NCI-H345 treated with DMSO at 0.1 percent for 48 hours (cell line): ENCODE measurements at regions not wholly inside any gene's neighbourhood (a gene's known extent, or its start where the extent isn't known, plus 50 kb on each side); places are given as distances from the start of the nearest gene placed in this dataset.
"Not testable (repeated sequence)": the region's sequence is repeated elsewhere in the genome, so short reads cannot be mapped to it uniquely, and the experiment has no call there.

Experiments used
- DNase-seq: peaks from one replicate; lab custom pipeline; 2025; ENCODE audit not compliant: unreplicated experiment; lab: John Stamatoyannopoulos, UW

DNA sequence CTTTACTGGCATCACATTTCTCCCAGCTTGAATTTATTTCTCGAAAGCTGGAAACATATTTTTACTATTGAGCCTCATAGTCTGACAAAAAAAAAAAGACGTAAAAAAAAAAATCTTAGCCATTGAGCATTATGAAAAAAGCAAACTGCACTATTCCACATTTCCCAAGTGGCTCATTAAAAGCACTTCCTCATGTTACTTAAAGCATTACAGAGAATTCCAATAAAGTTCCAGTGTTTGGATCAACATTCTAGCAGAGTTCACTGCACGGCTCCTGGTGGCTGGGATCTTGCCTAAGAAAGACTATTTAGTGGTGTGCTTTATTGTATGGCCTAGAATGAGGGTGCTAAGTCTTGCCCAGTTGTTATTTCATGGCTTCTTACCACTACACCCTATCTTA is 476.2 kb downstream of the PPARGC1A start:
- no peak for DNase-seq

DNA sequence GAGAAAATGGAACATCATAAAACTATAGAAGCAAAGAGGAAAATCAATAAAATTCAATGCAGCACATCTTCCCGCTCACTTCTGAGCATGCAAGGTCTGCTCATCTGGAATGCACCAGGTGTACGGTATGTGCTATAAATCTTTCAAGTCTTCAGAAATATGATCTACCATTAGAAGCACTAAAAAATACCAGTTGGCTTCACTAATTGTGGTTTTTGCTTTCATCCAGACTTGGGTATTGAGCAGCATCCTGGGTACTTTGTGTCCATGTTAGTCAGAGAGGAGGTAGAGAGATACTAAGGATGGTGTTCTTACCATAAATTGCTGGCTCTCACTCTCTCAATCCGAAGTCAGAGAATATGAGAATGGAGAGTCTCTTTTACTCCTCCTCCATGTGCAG is 477.1 kb downstream of the PPARGC1A start:
- DNase-seq, result no peak

GRCh38 chr4:23408913-23409312 is 480.9 kb downstream of the PPARGC1A start:
- DNase-seq, result not testable (repeated sequence)

GRCh38 chr4:23401572-23401971 is 488.3 kb downstream of the PPARGC1A start:
- no peak for DNase-seq

DNA sequence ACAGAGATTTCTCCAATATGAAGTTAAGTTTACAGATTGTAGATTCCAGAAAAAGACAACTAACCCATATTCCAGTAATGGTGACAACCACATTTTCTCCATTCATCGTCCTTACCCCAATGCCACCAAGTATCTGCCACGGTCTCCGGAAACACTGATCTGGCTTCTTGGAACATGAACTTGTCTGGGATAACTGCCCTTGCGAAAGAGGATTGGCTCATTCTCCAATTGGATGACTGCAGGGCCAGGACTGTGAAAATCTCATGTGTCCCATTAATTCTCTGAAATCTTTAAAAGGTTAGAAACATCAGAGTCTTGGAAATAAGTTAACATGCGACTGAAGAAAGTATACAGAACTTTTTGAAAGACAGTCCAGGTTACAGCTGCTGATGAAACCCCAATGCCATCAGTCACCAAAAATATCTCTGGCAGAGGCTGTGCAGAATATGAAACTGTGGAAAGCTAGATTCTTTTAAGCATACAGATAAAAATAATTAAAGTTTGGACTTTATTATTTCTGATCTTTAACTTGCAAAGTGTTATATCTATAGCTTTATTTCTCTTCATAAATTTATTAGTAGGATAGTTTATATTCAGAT is 496.9 kb downstream of the PPARGC1A start:
- DNase-seq, result no peak

DNA sequence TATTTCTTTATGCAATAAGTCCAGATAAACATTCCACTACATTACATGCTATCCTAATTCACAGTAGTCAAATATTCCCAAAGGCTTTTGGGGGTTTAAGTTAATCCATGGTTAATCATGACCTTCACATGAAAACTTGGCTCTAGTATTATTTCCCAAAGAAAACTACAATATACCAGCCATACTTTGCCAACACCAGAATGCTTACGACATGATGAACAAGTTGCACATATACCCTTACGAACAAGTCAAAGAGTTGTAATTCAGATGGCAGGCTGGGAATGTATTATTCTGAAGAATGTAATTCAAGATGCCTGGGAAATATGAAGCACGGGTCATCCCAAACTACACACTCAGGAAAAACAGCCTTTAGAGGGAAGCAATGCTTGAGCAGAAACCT is 499.6 kb downstream of the PPARGC1A start:
- no peak for DNase-seq

DNA sequence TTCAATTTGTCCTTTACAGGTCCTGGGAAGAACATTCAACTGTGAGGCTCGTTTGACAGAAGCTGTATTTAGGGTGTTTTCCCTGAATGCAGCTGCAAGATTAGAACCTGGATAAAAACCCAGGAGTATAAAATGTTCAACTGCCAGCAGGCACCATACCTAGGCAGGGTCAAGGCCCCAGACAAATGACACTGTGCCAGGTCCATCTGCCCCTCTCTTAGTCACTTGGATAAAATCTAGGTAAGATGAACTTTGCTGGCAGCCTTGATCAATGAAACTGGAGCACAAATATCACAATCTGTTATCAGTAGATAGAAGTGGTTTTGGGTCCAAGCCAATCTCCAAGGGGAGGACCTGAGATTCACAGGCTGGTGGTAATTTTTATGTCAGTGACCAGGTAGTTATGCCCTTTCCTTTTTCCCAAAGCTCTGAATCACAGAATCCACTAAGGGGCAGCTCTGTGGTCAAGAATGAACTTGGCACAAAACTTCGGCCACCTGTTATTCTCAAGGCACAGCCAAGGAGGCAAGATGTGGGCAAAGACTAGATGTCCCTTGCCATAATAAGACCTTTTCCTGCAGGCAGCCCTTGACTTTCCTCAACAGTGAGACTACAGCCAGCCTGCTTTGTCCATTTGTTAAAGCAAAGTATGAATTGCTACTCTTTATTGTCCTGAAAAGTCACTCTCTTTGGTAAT is 501.0 kb downstream of the PPARGC1A start:
- no peak for DNase-seq

- no peak for DNase-seq
Measured at GRCh38 chr4:23388255-23388654, 501.6 kb downstream of the PPARGC1A start.

DNA sequence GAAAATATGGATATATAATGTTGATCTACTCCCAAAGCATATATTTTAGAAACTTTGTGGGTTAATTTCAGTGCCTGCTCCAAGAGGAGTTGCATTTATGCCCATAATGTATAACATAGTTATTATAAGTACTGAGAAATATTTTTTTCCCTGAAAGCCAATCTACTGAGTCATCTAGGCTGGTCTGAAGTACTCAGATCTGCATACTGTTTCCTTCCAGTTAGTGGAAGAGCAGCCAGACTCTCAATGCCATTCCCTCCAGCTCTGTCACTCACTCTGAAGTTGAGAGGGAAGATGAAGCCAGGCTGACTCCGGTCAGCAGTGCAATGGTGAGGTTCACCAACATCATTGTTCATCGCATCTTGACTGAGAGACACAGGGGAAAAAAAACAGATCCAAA is 505.1 kb downstream of the PPARGC1A start:
- no peak for DNase-seq

DNA sequence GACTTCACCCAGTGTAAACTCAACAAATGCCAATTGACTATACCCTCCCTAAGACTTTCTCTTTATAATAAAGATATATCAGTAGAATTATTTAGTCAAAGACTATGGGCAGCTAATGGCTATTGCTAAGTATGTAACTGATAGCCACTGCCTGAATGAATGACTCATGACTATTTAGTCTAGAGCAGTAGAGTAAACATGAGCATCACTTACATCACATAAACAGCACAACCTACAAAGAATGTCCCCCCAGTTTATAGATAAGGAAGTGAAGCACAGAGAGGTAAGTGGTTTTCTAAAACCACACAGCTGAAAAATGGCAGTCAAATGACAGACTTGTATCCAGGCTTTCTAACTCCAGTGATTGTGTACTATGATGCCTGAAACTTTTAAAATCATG is 507.0 kb downstream of the PPARGC1A start:
- no peak for DNase-seq

DNA sequence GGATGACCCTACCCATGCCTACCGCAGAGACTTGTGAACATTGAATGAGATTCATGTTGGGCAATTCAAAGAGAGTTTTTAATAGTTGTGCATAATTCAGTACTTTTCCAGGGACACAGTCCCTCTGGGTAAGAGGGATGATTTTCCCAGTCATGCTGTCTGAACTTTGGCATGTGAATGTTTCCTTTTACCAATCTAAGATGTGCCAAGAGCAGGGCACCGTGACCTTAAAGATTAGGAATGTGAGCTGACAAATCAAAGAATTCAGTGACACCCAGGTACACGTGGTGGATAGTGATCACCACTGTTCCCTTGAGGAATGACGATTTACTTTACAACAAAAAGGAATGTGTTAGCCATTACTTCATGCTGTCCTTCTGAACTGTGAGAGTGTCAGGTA is 515.6 kb downstream of the PPARGC1A start:
- no peak for DNase-seq

DNA sequence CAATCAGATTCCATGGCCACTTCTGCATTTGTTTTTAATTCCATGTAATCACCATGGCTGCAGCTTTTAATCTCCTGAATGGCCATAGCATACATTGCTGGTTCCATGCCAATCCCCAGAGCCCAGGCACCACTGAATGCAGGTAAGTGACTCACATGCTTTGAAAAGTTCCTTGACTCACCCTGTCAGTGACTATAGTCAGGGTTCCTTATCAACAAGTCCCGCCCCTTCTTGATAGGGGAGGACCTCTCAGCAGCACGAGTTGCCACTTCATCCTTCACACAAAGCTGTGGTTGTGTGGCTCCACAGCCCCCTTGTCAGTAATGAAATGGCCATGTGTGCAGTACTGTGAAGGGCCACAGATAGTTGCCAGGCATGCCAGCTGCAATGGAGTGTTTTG is 516.6 kb downstream of the PPARGC1A start:
- DNase-seq, result no peak

- DNase-seq, result no peak
Measured at GRCh38 chr4:23371533-23371932, 518.3 kb downstream of the PPARGC1A start.

- DNase-seq, result no peak
Measured at GRCh38 chr4:23369331-23369730, 520.5 kb downstream of the PPARGC1A start.

GRCh38 chr4:23368081-23368697 is 521.7 kb downstream of the PPARGC1A start:
- peak; percentile 20 for DNase-seq

DNA sequence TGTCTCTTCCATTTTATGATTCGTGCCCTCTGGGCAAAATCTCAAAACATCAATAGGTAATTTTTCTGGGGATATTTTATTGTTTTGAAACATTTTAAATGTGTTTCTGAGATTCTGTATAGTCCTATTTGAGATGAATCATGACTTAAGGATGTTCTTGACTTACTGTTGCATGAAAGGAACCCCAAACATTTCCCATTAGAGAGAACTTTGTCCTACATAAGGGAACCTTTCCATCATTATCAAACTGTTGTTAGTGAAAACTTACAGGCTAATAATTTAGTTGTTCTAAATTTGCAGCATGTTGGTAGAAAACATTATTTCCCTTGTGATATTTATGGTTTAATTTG is 523.3 kb downstream of the PPARGC1A start:
- DNase-seq, result no peak

- no peak for DNase-seq
Measured at GRCh38 chr4:23365871-23366556, 523.8 kb downstream of the PPARGC1A start.

GRCh38 chr4:23365086-23365485 is 524.8 kb downstream of the PPARGC1A start:
- DNase-seq, result no peak

- no peak for DNase-seq
Measured at GRCh38 chr4:23364167-23364566, 525.7 kb downstream of the PPARGC1A start.

DNA sequence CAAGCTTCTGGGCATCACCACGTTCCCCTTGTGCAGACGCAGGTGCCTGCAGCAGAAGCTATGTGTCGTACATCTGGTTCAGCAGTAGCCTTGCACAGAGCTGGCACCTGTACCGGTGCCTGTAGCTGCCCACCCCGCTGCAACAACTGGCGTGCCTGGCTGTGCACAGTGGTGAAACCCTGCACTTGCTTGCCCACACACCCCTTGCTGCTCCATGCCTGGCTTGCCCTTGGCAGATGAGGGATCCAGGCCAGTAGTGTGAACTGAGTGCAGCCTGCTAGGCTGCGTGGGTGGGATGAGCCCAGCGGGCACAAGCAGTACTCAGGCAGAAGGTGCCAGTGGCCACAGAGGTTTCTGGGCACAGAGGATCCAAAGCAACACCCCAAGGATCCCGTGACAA is 528.4 kb downstream of the PPARGC1A start:
- DNase-seq, result no peak

- DNase-seq, result no peak
Measured at GRCh38 chr4:23360718-23361117, 529.1 kb downstream of the PPARGC1A start.

DNA sequence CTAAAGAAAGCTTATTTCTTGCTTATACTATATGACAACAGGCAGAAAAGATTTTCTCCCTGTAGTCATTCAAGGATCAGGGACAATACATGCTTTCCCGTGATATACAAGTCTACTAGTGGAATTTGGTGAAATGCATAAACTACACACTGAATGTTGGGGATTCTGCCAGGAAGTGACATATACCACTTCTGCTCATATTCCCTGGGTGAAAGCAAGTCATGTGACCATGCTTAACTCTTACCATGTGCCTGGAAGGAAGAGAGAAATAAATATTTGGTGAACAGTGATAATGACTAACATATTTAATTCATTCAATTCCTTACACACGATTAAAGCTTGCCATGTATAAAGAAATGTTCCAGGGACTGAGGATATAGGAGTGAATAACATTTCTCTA is 534.6 kb downstream of the PPARGC1A start:
- DNase-seq, result no peak
